Heart left ventricle (tissue), 16 donors: ENCODE measurements at regions not wholly inside any gene's neighbourhood (a gene's known extent, or its start where the extent isn't known, plus 50 kb on each side); places are given as distances from the start of the nearest gene placed in this dataset.
A peak's percentile ranks its signal among the peaks of the same experiment; 100 is the strongest.

Experiments used
- ATAC-seq, 4 donors: fragments of 200-7000 bp; cut with Tn5 transposase; one replicate each; pipeline ENCODE4 v1.9.1; 2020 to 2022; ENCODE audit warnings: moderate library complexity in 4 of 4, mild to moderate bottlenecking in 3 of 4, moderate number of reproducible peaks in 1 of 4
- DNase-seq, 5 donors: peaks; one replicate each; pipeline ENCODE4 v3.0.0-alpha.2; 2020
- H3K27ac ChIP-seq, 12 donors: fragments of 200-600 bp; sonication (generic) in 4 of 12; one replicate each; pipeline versions ENCODE4 v1.5.0 to v1.8.0; 2016 to 2022; ENCODE audit warnings: mild to moderate bottlenecking in 2 of 12
- H3K27me3 ChIP-seq, 9 donors: fragments of 200-600 bp; sonication (generic) in 2 of 9; one replicate each; pipeline versions ENCODE4 v1.5.1 to v1.8.0; 2016 to 2022; ENCODE audit warnings: mild to moderate bottlenecking in 3 of 9
- H3K36me3 ChIP-seq, 9 donors: fragments of 200-600 bp; sonication (generic) in 2 of 9; one replicate each; pipeline versions ENCODE4 v1.5.0 to v1.8.0; 2018 to 2022; ENCODE audit warnings: mild to moderate bottlenecking in 2 of 9
- H3K4me1 ChIP-seq, 12 donors: fragments of 200-600 bp; sonication (generic) in 4 of 12; one replicate each; pipeline versions ENCODE4 v1.5.0 to v1.8.0; 2016 to 2022; ENCODE audit warnings: mild to moderate bottlenecking in 3 of 12
- H3K4me3 ChIP-seq, 12 donors: fragments of 200-600 bp; sonication (generic) in 4 of 12; one replicate each; pipeline versions ENCODE4 v1.5.0 to v1.8.0; 2017 to 2022; ENCODE audit warnings: mild to moderate bottlenecking in 9 of 12, moderate library complexity in 4 of 12
- H3K9me3 ChIP-seq, 12 donors: fragments of 200-600 bp; sonication (generic) in 4 of 12; one replicate each; pipeline versions ENCODE4 v1.5.0 to v1.8.0; 2016 to 2022; ENCODE audit warnings: mild to moderate bottlenecking in 1 of 12
- POLR2A ChIP-seq, 2 donors: fragments of 450-650 bp; IDR thresholded peaks; one replicate each; pipeline ENCODE4 v1.6.1; 2017; ENCODE audit warnings: antibody characterized with exemption in 2 of 2, mild to moderate bottlenecking in 2 of 2, moderate library complexity in 2 of 2
- WGBS, 4 donors: extraction: QIAGEN DNeasy Blood & Tissue Kit in 2 of 4; methylation state at CpG; one replicate each; pipeline versions ENCODE4 v1.1.5 to v1.1.7; 2013 to 2018; 5-methylcytosine and 5-hydroxymethylcytosine counted together
- intact Hi-C, 10 donors: fragments of 100-400 bp; cut with DNase I; formaldehyde crosslinking; loops; one replicate each; pipeline versions ENCODE4 v1.11.1 to v1.14.2; 2022
- TF ChIP-seq, protein P1 (sequence below), 12 donors: fragments of 200-600 bp; sonication (generic) in 4 of 12; IDR thresholded peaks; one replicate each; pipeline versions ENCODE4 v1.5.0 to v1.8.0; 2018 to 2022; ENCODE audit warnings: antibody characterized with exemption in 12 of 12, mild to moderate bottlenecking in 5 of 12
- donor health status: ischemic (EF 13 %, LVEDD 7.1; RV severe dilation, severe dysfunction).
- donor health status: healthy with polysubstance abuse.
- donor health status: DM: no; HTN: yes; CAD: no.
- donor health status: DM: no; HTN: no; CAD: no.
- donor health status: ischemic (EF 25% LVEDD 6.9; RV normal size, moderate dysfunction).
- donor health status: ischemic (EF 25% LVEDD 5.7; RV mildly dilated, moderate dysfunction).
- donor health status: healthy.
- donor health status: DM: yes; HTN: yes; CAD: no.
- donor health status: ischemic (EF 35%, LVEDD 5.7; RV mildly dilated, moderate dysfunction).
- donor health status: nonischemic (EF 11% LVEDD 7.7; RV severe dilation, severe dysfunction).
- donor health status: DM: yes; HTN: yes; CAD: no.
- donor health status: PGD.
- donor health status: ischemic (EF 29% LVEDD 5.4; RV normal size, mild dysfunction).
- donor health status: nonischemic (EF 23%, LVEDD 6.1; RV moderate dilation, normal function).

- Histone ChIP-seq H3K4me3 (no peak overlapping the region), H3K4me1 (peaks cover under 1 to 45% (median 16%) of the 10 kb centered on the region in 12 donors), H3K27me3 (no peaks in the 10 kb centered on the region), H3K36me3 (no peaks in the 10 kb centered on the region), H3K27ac (peak overlapping the region in 1 of 12 donors; percentile 32), H3K9me3 (no peaks in the 10 kb centered on the region)
- TF ChIP-seq, protein P1, sequence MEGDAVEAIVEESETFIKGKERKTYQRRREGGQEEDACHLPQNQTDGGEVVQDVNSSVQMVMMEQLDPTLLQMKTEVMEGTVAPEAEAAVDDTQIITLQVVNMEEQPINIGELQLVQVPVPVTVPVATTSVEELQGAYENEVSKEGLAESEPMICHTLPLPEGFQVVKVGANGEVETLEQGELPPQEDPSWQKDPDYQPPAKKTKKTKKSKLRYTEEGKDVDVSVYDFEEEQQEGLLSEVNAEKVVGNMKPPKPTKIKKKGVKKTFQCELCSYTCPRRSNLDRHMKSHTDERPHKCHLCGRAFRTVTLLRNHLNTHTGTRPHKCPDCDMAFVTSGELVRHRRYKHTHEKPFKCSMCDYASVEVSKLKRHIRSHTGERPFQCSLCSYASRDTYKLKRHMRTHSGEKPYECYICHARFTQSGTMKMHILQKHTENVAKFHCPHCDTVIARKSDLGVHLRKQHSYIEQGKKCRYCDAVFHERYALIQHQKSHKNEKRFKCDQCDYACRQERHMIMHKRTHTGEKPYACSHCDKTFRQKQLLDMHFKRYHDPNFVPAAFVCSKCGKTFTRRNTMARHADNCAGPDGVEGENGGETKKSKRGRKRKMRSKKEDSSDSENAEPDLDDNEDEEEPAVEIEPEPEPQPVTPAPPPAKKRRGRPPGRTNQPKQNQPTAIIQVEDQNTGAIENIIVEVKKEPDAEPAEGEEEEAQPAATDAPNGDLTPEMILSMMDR (IDR thresholded peaks at IDR 0.05): no peak
- DNase-seq (no peak), ATAC-seq (no peak)
- intact Hi-C loops: loop anchor here in 1 of 10 donors (5.0 kb wide), 1 partner anchor 38 kb away; no protein-coding TSS in a partner anchor
- 81 to 86% (median 83%) methylated on average over 12 of the region's 12 CpGs for WGBS, 4 donors
Measured at GRCh38 chr3:194925614-194926013, 239.9 kb downstream of the FAM43A start.

GRCh38 chr3:194928227-194928626, 242.5 kb downstream of the FAM43A start:
- 0 to 33% (median 9%) methylated on average over 1 of the region's 1 CpG for WGBS, 4 donors
- Histone ChIP-seq H3K9me3 (peaks cover 0 to 3% (median 0%) of the 10 kb centered on the region in 12 donors), H3K36me3 (no peaks in the 10 kb centered on the region), H3K4me1 (peaks cover 12 to 64% (median 32%) of the 10 kb centered on the region in 12 donors), H3K27me3 (no peaks in the 10 kb centered on the region), H3K27ac (peak overlapping the region in 5 of 12 donors; percentile 5 to 89 (median 78)), H3K4me3 (no peak overlapping the region)
- TF ChIP-seq, protein P1 (IDR thresholded peaks at IDR 0.05): no peak
- no peak for TF ChIP-seq POLR2A (IDR thresholded peaks at IDR 0.05)
- intact Hi-C loops: loop anchor here in 1 of 10 donors (5.0 kb wide), 1 partner anchor 41 kb away; no protein-coding TSS in a partner anchor
- DNase-seq: no peak
- ATAC-seq: peak in 1 of 4 donors; percentile 49

DNA sequence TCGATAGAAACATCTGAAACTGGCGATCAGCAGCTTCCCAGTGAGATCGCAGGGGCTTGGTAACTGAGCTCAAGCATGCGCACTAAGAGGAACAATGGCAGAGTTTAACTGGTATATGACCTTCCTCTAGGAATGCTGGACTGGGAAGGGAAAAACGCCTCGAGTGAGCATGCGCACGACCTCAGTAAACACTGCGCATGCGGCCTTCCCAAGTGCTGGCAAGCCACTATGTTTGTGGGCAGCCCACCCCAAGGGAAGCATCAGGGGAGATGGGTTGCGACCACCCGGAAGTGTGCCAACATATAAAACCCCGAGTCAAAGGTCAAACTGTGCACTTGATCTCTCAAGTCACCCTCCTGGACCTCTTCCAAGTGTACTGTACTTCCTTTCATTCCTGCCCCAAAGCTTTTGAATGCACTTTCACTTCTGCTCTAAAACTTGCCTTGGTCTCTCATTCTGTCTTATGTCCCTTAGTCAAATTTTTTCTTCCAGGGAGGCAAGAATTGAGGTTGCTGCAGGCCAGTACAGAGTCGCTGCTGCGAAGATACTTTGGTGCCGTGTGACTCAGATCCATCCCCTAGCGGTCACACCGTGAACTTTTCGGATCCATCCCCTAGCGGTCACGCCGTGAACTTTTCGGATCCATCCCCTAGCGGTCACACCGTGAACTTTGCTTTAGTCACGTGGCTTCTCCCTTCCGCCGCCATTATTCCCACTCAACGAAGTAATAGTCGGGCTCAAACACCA, 243.3 kb downstream of the FAM43A start:
- Histone ChIP-seq H3K4me1 (peaks cover 12 to 64% (median 32%) of the 10 kb centered on the region in 12 donors), H3K27me3 (no peaks in the 10 kb centered on the region), H3K4me3 (no peak overlapping the region), H3K9me3 (peaks cover 0 to 3% (median 0%) of the 10 kb centered on the region in 12 donors), H3K36me3 (no peaks in the 10 kb centered on the region), H3K27ac (peak overlapping the region in 6 of 12 donors; percentile 5 to 89 (median 78))
- intact Hi-C loops: loop anchor here in 1 of 10 donors (5.0 kb wide), 1 partner anchor 42 kb away; no protein-coding TSS in a partner anchor
- WGBS, 4 donors: 71 to 80% (median 78%) methylated on average over 29 to 30 of the region's 30 CpGs
- DNase-seq (peak in 2 of 5 donors; percentile 38 to 41), ATAC-seq (peak in 2 of 4 donors; percentile 29 to 44)
- TF ChIP-seq, protein P1 (IDR thresholded peaks at IDR 0.05): peak in 11 of 12 donors; percentile 20 to 59 (median 38)
- no peak for TF ChIP-seq POLR2A (IDR thresholded peaks at IDR 0.05)

GRCh38 chr3:194929578-194929960, 243.9 kb downstream of the FAM43A start:
- Histone ChIP-seq H3K36me3 (no peaks in the 10 kb centered on the region), H3K27me3 (no peaks in the 10 kb centered on the region), H3K27ac (peak overlapping the region in 10 of 12 donors; percentile 56 to 89 (median 78)), H3K4me3 (no peak overlapping the region), H3K9me3 (peaks cover 0 to 3% (median 0%) of the 10 kb centered on the region in 12 donors), H3K4me1 (peaks cover 12 to 64% (median 32%) of the 10 kb centered on the region in 12 donors)
- peak in 1 of 4 donors; percentile 9 for ATAC-seq
- intact Hi-C loops: loop anchor here in 1 of 10 donors (5.0 kb wide), 1 partner anchor 42 kb away; no protein-coding TSS in a partner anchor
- DNase-seq: no peak
- no peak for TF ChIP-seq POLR2A (IDR thresholded peaks at IDR 0.05)
- TF ChIP-seq, protein P1 (IDR thresholded peaks at IDR 0.05): peak in 2 of 12 donors; percentile 2 to 6
- 72 to 100% (median 86%) methylated on average over 1 of the region's 1 CpG for WGBS, 4 donors
